ENCODE measurements at regions not wholly inside any gene's neighbourhood (a gene's known extent, or its start where the extent isn't known, plus 50 kb on each side); places are given as distances from the start of the nearest gene placed in this dataset.
A peak's percentile ranks its signal among the peaks of the same experiment; 100 is the strongest.

DNA sequence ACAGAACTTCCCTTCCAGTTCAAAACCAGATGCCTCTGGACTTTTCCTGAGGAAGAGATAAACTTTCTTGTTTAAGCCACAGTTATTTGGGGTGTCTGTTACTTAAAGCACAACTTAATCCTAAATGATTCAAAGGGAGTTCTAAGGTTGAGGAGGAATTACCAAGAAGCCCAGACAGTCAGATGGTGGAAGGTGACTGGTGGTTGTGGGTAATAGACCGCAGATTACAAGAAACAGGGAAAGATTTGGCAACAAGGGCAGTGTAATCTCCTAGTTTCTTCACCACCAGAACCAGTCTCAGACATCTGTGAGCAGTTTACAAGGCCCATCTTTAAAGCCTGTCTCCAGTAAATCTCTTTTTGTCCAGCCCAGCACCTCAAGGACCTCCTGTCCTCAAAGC is 130.1 kb upstream of the CTTNBP2NL start:
- Histone ChIP-seq H3K9me3 (no peaks in the 10 kb centered on the region), H3K4me1 (no peaks in the 10 kb centered on the region), H3K36me3 (replicated peaks) (no peaks in the 10 kb centered on the region), H3K27me3 (ENCODE audit: low read depth) (peaks cover 1% of the 10 kb centered on the region; the same call in 1 of the 2 replicates), H3K4me3 (no peak overlapping the region)
- no peak for DNase-seq (ENCODE audit: low spot score in 2 of 2)
- in situ Hi-C loops (cut with MboI; ENCODE audit: low sequenced_read_pairs), result no loop called here

- Histone ChIP-seq H3K36me3 (replicated peaks) (no peaks in the 10 kb centered on the region), H3K4me1 (no peaks in the 10 kb centered on the region), H3K27me3 (ENCODE audit: low read depth) (peaks cover 4% of the 10 kb centered on the region; the same call in 1 of the 2 replicates), H3K9me3 (no peaks in the 10 kb centered on the region), H3K4me3 (no peak overlapping the region)
- in situ Hi-C loops (cut with MboI; ENCODE audit: low sequenced_read_pairs), result no loop called here
- DNase-seq (ENCODE audit: low spot score in 2 of 2), result no peak
Measured at GRCh38 chr1:112267206-112267605, 128.8 kb upstream of the CTTNBP2NL start.

DNA sequence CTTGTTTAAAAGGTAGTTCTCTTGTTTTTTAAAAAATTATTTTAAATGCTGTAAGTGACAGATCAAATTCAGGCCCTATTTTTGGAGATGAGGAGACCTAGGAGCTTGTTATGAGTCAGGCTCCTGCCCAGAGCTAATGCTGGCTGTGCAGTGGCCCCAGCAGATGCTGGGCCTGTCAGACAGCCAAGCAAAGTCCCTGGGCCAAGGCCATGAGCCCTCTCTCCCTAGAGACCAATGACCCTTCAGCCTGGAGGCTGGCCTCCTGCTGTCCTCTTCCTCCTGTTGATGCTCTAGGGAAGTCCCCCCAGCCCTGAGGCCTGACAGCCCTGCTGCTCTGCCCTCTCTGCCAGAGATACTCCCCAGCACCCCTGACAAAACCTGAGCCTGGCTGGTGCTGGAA is 128.1 kb upstream of the CTTNBP2NL start:
- in situ Hi-C loops (cut with MboI; ENCODE audit: low sequenced_read_pairs), result no loop called here

DNA sequence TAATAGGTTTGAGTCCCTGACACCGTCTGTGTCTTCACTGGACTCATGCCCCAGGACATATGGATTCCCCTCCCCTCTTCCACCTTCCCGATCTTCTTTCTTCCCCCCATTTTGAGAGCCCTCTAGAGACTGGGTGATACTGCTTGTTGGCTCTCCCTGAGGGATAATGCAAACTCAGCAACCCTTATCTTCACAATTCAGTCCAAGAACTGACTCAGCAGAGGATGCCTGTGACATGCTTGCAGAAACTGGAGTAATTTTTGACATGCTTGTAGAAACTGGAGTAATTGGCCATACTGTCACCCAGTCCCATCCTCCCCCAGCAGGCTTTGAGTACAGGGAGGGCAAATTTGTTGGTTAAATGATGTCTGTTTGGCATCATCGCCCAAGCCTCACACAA is 127.6 kb upstream of the CTTNBP2NL start:
- no peaks in the 10 kb centered on the region for H3K9me3 ChIP-seq
- H3K4me3 ChIP-seq, result no peak overlapping the region
- DNase-seq (ENCODE audit: low spot score in 2 of 2), result no peak
- in situ Hi-C loops (cut with MboI; ENCODE audit: low sequenced_read_pairs), result no loop called here
- no peaks in the 10 kb centered on the region for H3K4me1 ChIP-seq
- no peaks in the 10 kb centered on the region for H3K36me3 ChIP-seq (replicated peaks)
- H3K27me3 ChIP-seq (ENCODE audit: low read depth), result peaks cover 4% of the 10 kb centered on the region; the same call in 1 of the 2 replicates

More for the DNA sequence above, 128.1 kb upstream of the CTTNBP2NL start:
- H3K36me3 ChIP-seq (replicated peaks), result no peaks in the 10 kb centered on the region
- no peak overlapping the region for H3K4me3 ChIP-seq
- no peaks in the 10 kb centered on the region for H3K4me1 ChIP-seq
- DNase-seq (ENCODE audit: low spot score in 2 of 2), result no peak
- H3K9me3 ChIP-seq, result no peaks in the 10 kb centered on the region
- H3K27me3 ChIP-seq (ENCODE audit: low read depth), result peaks cover 4% of the 10 kb centered on the region; the same call in 1 of the 2 replicates

DNA sequence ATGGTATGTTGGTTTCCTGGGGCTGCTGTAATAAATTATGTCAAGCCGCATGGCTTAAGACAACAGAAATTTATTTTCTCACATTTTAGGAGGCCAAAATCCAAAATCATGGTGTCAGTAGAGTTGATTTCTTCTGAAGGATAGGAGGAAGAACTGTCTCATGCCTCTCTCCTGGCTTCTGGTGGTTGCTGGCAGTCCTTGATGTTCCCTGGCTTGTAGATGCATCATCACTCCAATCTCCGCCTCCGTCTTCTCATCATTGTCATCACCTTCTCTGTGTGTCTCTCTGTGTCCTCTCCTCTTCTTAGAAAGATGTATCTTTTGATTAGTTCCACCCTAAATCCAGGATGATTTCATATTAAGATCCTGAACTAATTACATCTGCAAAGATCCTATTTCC is 124.7 kb upstream of the CTTNBP2NL start:
- in situ Hi-C loops (cut with MboI; ENCODE audit: low sequenced_read_pairs), result no loop called here
- Histone ChIP-seq H3K4me3 (no peak overlapping the region), H3K9me3 (no peaks in the 10 kb centered on the region), H3K27me3 (ENCODE audit: low read depth) (0 out of 2 replicates have a peak, but pooled peaks cover 4% of the 10 kb centered on the region), H3K36me3 (replicated peaks) (no peaks in the 10 kb centered on the region), H3K4me1 (no peaks in the 10 kb centered on the region)
- DNase-seq (ENCODE audit: low spot score in 2 of 2), result no peak

DNA sequence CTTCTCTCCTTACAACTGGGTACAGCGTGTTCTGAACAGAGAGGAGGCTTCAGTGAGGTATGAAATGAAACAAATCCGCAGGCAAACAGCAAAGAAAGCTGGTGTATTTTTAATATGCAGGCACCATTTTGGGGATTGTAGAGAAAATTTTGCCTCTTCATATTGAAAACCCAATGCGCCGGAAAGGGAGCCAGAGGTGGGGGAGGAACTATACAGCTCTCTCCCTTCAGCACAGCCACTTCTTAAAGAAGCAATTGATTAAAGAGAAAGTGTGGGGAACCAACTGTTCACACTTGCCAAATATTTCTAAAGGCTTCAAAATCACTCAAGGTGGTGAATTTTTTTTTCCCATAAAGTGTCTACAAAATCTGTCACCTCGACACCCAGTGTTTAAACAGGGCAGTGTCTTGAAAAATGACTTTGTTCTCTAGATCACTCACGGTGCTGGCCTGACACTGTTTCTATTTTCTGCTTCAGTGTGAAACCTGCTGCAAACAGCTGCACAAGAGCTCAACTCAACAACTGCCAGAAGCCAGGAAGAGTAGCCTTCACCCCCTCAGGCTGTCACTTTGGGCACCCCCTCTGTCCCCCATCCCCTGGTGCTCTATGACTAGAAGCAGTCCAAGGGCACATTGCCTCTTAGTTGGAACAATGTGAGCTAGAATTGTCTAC is 123.8 kb upstream of the CTTNBP2NL start:
- H3K4me3 ChIP-seq, result no peak overlapping the region
- no peaks in the 10 kb centered on the region for H3K4me1 ChIP-seq
- H3K27me3 ChIP-seq (ENCODE audit: low read depth), result 0 out of 2 replicates have a peak, but pooled peaks cover 4% of the 10 kb centered on the region
- in situ Hi-C loops (cut with MboI; ENCODE audit: low sequenced_read_pairs), result no loop called here
- no peaks in the 10 kb centered on the region for H3K36me3 ChIP-seq (replicated peaks)
- DNase-seq (ENCODE audit: low spot score in 2 of 2), result no peak
- no peaks in the 10 kb centered on the region for H3K9me3 ChIP-seq

DNA sequence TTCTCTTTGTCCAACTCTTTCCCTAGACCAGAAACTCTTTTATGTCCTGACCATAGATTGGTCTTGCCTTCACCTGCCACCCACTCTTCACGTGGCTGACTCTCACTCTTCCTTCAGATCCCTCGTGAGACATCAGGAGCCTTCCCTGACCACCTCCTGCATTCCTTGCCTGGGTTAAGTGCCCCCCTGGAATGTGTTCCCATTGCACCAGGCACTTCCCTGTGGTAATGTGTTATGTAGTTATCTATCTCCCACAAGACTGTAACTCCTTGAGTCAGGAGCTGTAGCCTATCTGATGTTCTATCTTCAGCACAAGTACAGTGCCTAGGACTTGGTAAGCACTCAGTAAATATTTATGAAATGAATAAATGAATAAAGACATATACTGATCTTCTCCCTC is 111.2 kb upstream of the CTTNBP2NL start:
- DNase-seq (ENCODE audit: low spot score in 2 of 2), result no peak
- no peak overlapping the region for H3K4me3 ChIP-seq
- no peaks in the 10 kb centered on the region for H3K27me3 ChIP-seq (ENCODE audit: low read depth)
- no peaks in the 10 kb centered on the region for H3K36me3 ChIP-seq (replicated peaks)
- in situ Hi-C loops (cut with MboI; ENCODE audit: low sequenced_read_pairs), result no loop called here
- H3K4me1 ChIP-seq, result no peaks in the 10 kb centered on the region
- no peaks in the 10 kb centered on the region for H3K9me3 ChIP-seq

- H3K27me3 ChIP-seq (ENCODE audit: low read depth), result no peaks in the 10 kb centered on the region
- no peak overlapping the region for H3K4me3 ChIP-seq
- in situ Hi-C loops (cut with MboI; ENCODE audit: low sequenced_read_pairs), result no loop called here
- H3K9me3 ChIP-seq, result no peaks in the 10 kb centered on the region
- no peak for DNase-seq (ENCODE audit: low spot score in 2 of 2)
- no peaks in the 10 kb centered on the region for H3K36me3 ChIP-seq (replicated peaks)
- H3K4me1 ChIP-seq, result no peaks in the 10 kb centered on the region
Measured at GRCh38 chr1:112285316-112285715, 110.7 kb upstream of the CTTNBP2NL start.

DNA sequence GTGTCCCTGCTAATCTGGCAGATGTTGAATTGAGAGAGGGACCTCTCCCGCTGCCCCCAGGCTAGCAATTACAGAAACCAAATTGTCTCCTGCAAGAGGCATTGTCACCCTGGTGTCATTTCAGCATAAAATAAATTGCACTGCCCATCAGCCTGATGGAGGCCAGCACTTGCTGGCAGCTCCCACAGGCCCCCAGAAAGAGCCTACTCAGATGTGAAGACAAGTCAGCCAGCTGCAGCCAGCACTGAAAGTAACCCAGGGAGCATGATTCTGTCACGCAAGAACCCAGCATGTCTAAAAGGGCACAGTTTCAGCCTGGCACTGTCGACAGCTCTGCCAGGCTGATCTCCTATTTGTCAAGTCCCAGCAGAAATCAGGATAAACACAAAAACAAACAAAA is 110.3 kb upstream of the CTTNBP2NL start:
- Histone ChIP-seq H3K4me1 (no peaks in the 10 kb centered on the region), H3K4me3 (no peak overlapping the region), H3K27me3 (ENCODE audit: low read depth) (no peaks in the 10 kb centered on the region), H3K9me3 (no peaks in the 10 kb centered on the region), H3K36me3 (replicated peaks) (no peaks in the 10 kb centered on the region)
- in situ Hi-C loops (cut with MboI; ENCODE audit: low sequenced_read_pairs), result no loop called here
- no peak for DNase-seq (ENCODE audit: low spot score in 2 of 2)

- no peaks in the 10 kb centered on the region for H3K9me3 ChIP-seq
- no peaks in the 10 kb centered on the region for H3K4me1 ChIP-seq
- no peak for DNase-seq (ENCODE audit: low spot score in 2 of 2)
- H3K36me3 ChIP-seq (replicated peaks), result no peaks in the 10 kb centered on the region
- in situ Hi-C loops (cut with MboI; ENCODE audit: low sequenced_read_pairs), result no loop called here
- H3K4me3 ChIP-seq, result no peak overlapping the region
- no peaks in the 10 kb centered on the region; the same call in 1 of the 2 replicates for H3K27me3 ChIP-seq (ENCODE audit: low read depth)
Measured at GRCh38 chr1:112296908-112297307, 99.1 kb upstream of the CTTNBP2NL start.

- in situ Hi-C loops (cut with MboI; ENCODE audit: low sequenced_read_pairs), result no loop called here
- no peaks in the 10 kb centered on the region for H3K36me3 ChIP-seq (replicated peaks)
- DNase-seq (ENCODE audit: low spot score in 2 of 2), result no peak
Measured at GRCh38 chr1:112297536-112297935, 98.5 kb upstream of the CTTNBP2NL start.

DNA sequence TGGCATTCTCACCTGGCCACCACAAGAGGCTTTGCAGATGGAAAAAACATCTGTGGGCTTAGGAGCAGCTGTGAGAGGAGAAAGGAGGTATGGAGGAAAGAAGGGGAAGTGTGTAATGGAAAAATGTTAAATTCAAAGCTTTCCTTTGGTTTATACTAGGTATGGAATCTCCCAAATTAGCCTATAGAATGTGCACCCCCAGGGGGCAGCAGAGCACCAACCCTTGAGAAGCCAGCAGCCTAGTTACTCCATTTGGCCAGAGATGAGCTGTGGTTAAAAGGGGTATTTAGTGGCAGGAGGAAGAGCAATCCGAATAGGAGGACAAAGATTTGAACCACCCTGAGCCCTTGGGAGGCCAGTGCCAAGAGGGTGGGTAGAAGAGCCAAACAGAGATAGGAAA is 97.5 kb upstream of the CTTNBP2NL start:
- Histone ChIP-seq H3K36me3 (replicated peaks) (no peaks in the 10 kb centered on the region), H3K9me3 (no peaks in the 10 kb centered on the region), H3K27me3 (ENCODE audit: low read depth) (no peaks in the 10 kb centered on the region; the same call in 1 of the 2 replicates), H3K4me3 (no peak overlapping the region), H3K4me1 (no peaks in the 10 kb centered on the region)
- in situ Hi-C loops (cut with MboI; ENCODE audit: low sequenced_read_pairs), result no loop called here
- DNase-seq (ENCODE audit: low spot score in 2 of 2), result peak; percentile 29 to 73

More at GRCh38 chr1:112297536-112297935, 98.5 kb upstream of the CTTNBP2NL start:
- Histone ChIP-seq H3K27me3 (ENCODE audit: low read depth) (no peaks in the 10 kb centered on the region; the same call in 1 of the 2 replicates), H3K9me3 (no peaks in the 10 kb centered on the region), H3K4me3 (no peak overlapping the region), H3K4me1 (no peaks in the 10 kb centered on the region)

DNA sequence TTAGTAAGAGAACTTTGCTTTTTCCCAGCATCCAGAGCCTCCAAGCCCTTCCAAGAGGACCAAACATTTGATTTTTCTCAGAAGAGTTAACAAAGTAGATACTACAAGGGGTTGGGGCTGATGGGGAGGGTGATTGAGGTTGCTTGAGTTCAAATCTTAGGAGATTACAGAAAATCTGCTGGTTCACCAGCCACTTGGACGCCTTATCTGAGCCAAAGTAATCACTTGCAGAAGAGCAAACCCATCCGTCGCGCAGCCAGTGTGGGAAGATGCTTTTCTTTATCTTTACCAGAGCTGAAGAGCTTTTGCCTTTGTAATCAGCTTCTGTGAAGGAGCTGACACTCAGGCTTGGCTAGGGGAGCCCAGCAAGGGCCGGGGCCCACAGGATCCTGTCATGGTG is 91.9 kb upstream of the CTTNBP2NL start:
- H3K27me3 ChIP-seq (ENCODE audit: low read depth), result peaks cover 19% of the 10 kb centered on the region
- no peak overlapping the region for H3K4me3 ChIP-seq
- in situ Hi-C loops (cut with MboI; ENCODE audit: low sequenced_read_pairs), result no loop called here
- no peaks in the 10 kb centered on the region for H3K4me1 ChIP-seq
- no peaks in the 10 kb centered on the region for H3K36me3 ChIP-seq (replicated peaks)
- H3K9me3 ChIP-seq, result no peaks in the 10 kb centered on the region
- no peak for DNase-seq (ENCODE audit: low spot score in 2 of 2)

- Histone ChIP-seq H3K9me3 (no peaks in the 10 kb centered on the region), H3K36me3 (replicated peaks) (no peaks in the 10 kb centered on the region), H3K4me3 (no peak overlapping the region), H3K27me3 (ENCODE audit: low read depth) (peaks cover 19% of the 10 kb centered on the region), H3K4me1 (no peaks in the 10 kb centered on the region)
- in situ Hi-C loops (cut with MboI; ENCODE audit: low sequenced_read_pairs), result no loop called here
- DNase-seq (ENCODE audit: low spot score in 2 of 2), result no peak
Measured at GRCh38 chr1:112304612-112305011, 91.4 kb upstream of the CTTNBP2NL start.
